ENCODE measurements at regions not wholly inside any gene's neighbourhood (a gene's known extent, or its start where the extent isn't known, plus 50 kb on each side); places are given as distances from the start of the nearest gene placed in this dataset.

DNA sequence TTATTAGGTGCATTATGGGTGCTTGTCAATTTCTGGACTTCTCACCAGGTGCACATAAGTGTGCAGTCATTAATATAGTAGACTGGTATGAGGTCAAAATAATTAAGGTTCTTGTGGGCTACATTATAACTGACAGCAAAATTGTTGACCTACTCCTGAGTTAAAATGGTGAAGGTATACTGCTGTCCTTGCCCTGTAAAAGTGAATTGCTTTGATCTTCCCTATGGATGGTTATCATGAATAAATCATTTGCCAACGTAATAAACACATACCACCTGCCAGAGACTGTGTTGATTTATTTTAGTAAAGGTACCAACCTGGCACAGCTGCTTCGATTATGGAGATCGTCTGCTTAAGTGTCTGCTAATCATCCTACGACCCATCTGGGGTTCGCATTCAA, 201.6 kb upstream of the KCNK2 start:
- TF ChIP-seq, protein P1, sequence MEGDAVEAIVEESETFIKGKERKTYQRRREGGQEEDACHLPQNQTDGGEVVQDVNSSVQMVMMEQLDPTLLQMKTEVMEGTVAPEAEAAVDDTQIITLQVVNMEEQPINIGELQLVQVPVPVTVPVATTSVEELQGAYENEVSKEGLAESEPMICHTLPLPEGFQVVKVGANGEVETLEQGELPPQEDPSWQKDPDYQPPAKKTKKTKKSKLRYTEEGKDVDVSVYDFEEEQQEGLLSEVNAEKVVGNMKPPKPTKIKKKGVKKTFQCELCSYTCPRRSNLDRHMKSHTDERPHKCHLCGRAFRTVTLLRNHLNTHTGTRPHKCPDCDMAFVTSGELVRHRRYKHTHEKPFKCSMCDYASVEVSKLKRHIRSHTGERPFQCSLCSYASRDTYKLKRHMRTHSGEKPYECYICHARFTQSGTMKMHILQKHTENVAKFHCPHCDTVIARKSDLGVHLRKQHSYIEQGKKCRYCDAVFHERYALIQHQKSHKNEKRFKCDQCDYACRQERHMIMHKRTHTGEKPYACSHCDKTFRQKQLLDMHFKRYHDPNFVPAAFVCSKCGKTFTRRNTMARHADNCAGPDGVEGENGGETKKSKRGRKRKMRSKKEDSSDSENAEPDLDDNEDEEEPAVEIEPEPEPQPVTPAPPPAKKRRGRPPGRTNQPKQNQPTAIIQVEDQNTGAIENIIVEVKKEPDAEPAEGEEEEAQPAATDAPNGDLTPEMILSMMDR (IDR thresholded peaks at IDR 0.05), result no peak
- TF ChIP-seq POLR2A (IDR thresholded peaks at IDR 0.05) (no peak), POLR2AphosphoS5 (IDR thresholded peaks at IDR 0.05) (no peak)

All from breast epithelium (tissue), 3 donors.